WTC11 (cell line): ENCODE measurements at regions not wholly inside any gene's neighbourhood (a gene's known extent, or its start where the extent isn't known, plus 50 kb on each side); places are given as distances from the start of the nearest gene placed in this dataset.

Experiments used
- ATAC-seq: fragments of 200-7000 bp; cut with Tn5 transposase; 2 replicates; pipeline ENCODE4 v1.10.0; 2021; ENCODE audit warnings: mild to moderate bottlenecking, moderate library complexity
- CTCF ChIA-PET: fragments of 300-600 bp; sonication (Branson Sonifier 250); formaldehyde crosslinking; loops from one replicate; lab custom pipeline; 2021; ENCODE audit warnings: antibody characterized with exemption; lab: Charles Lee
- POLR2A ChIA-PET: fragments of 350-600 bp; sonication (Branson Sonifier 250); formaldehyde crosslinking; loops from one replicate; lab custom pipeline; 2021; ENCODE audit warnings: antibody characterized with exemption; lab: Charles Lee
- DNase-seq: peaks from one replicate; pipeline ENCODE4 v3.0.0; 2021; ENCODE audit warnings: low spot score
- H3K27ac Mint-ChIP-seq: 2 replicates; pipeline ENCODE4 v1.8.0; 2021; ENCODE audit warnings: mixed read lengths
- H3K27me3 Mint-ChIP-seq: 2 replicates; pipeline ENCODE4 v1.8.0; 2021; ENCODE audit warnings: low read depth, mild to moderate bottlenecking, moderate library complexity, mixed read lengths
- H3K36me3 Mint-ChIP-seq: 2 replicates; pipeline ENCODE4 v1.8.0; 2021; ENCODE audit warnings: mixed read lengths
- H3K4me1 Mint-ChIP-seq: 2 replicates; pipeline ENCODE4 v1.8.0; 2022; ENCODE audit warnings: mixed read lengths
- H3K4me3 Mint-ChIP-seq: 2 replicates; pipeline ENCODE4 v1.8.0; 2021; ENCODE audit warnings: mild to moderate bottlenecking, moderate library complexity, mixed read lengths
- H3K9me3 Mint-ChIP-seq: 2 replicates; pipeline ENCODE4 v1.8.0; 2021; ENCODE audit warnings: mixed read lengths
- ATF1 ChIP-seq: sonication (generic); formaldehyde crosslinking; IDR thresholded peaks from 2 replicates; pipeline ENCODE4 v1.8.1; 2023; ENCODE audit warnings: mild to moderate bottlenecking, moderate library complexity, missing genetic modification reagents
- ATF3 ChIP-seq: sonication (generic); formaldehyde crosslinking; conservative IDR thresholded peaks from 2 replicates; pipeline ENCODE4 v1.8.1; 2022; ENCODE audit warnings: mild to moderate bottlenecking, missing genetic modification reagents
- FOXJ3 ChIP-seq: sonication (generic); formaldehyde crosslinking; IDR thresholded peaks from 2 replicates; pipeline ENCODE4 v1.9.0; 2021; ENCODE audit warnings: missing genetic modification reagents, mild to moderate bottlenecking, borderline replicate concordance
- GABPB1 ChIP-seq: sonication (generic); formaldehyde crosslinking; IDR thresholded peaks from 2 replicates; pipeline ENCODE4 v1.8.1; 2023; ENCODE audit warnings: mild to moderate bottlenecking, missing genetic modification reagents
- IRF1 ChIP-seq: sonication (generic); formaldehyde crosslinking; IDR thresholded peaks from 2 replicates; pipeline ENCODE4 v1.8.0; 2023; ENCODE audit warnings: missing genetic modification reagents
- KAT7 ChIP-seq: sonication (generic); formaldehyde crosslinking; IDR thresholded peaks from 2 replicates; pipeline ENCODE4 v1.8.1; 2023; ENCODE audit warnings: missing genetic modification reagents, mild to moderate bottlenecking, borderline replicate concordance
- PREB ChIP-seq: sonication (generic); formaldehyde crosslinking; IDR thresholded peaks from 2 replicates; pipeline ENCODE4 v1.8.1; 2022; ENCODE audit warnings: mild to moderate bottlenecking, missing genetic modification reagents, moderate library complexity, borderline replicate concordance
- PRRX2 ChIP-seq: fragments of 250-450 bp; sonication (Bioruptor Pico); IDR thresholded peaks from 2 replicates; pipeline ENCODE4 v1.8.0; 2021; ENCODE audit warnings: mild to moderate bottlenecking
- RELA ChIP-seq: sonication (generic); formaldehyde crosslinking; IDR thresholded peaks from 2 replicates; pipeline ENCODE4 v1.8.1; 2022; ENCODE audit warnings: missing genetic modification reagents, mild to moderate bottlenecking, borderline replicate concordance
- TCF7 ChIP-seq: sonication (generic); formaldehyde crosslinking; IDR thresholded peaks from 2 replicates; pipeline ENCODE4 v1.8.0; 2022; ENCODE audit warnings: mild to moderate bottlenecking, low read depth, missing genetic modification reagents, moderate library complexity
- TEAD1 ChIP-seq: sonication (generic); formaldehyde crosslinking; IDR thresholded peaks from 2 replicates; pipeline ENCODE4 v1.8.0; 2022; ENCODE audit warnings: mild to moderate bottlenecking, missing genetic modification reagents
- USF1 ChIP-seq: sonication (generic); formaldehyde crosslinking; IDR thresholded peaks from 2 replicates; pipeline ENCODE4 v1.8.0; 2022; ENCODE audit warnings: mild to moderate bottlenecking, missing genetic modification reagents
- ZMAT4 ChIP-seq: fragments of 250-450 bp; sonication (Bioruptor Pico); IDR thresholded peaks from 2 replicates; pipeline ENCODE4 v1.9.0; 2021; ENCODE audit warnings: mild to moderate bottlenecking
- ZNF121 ChIP-seq: sonication (generic); formaldehyde crosslinking; IDR thresholded peaks from 2 replicates; pipeline ENCODE4 v1.8.0; 2023; ENCODE audit warnings: missing genetic modification reagents
- ZNF219 ChIP-seq: sonication (generic); formaldehyde crosslinking; IDR thresholded peaks from 2 replicates; pipeline ENCODE4 v1.8.0; 2023; ENCODE audit warnings: missing genetic modification reagents, mild to moderate bottlenecking, borderline replicate concordance
- ZNF263 ChIP-seq: sonication (generic); formaldehyde crosslinking; IDR thresholded peaks from 2 replicates; pipeline ENCODE4 v1.8.1; 2022; ENCODE audit warnings: low read depth, mild to moderate bottlenecking, moderate library complexity, missing genetic modification reagents
- ZNF281 ChIP-seq: sonication (generic); formaldehyde crosslinking; IDR thresholded peaks from 2 replicates; pipeline ENCODE4 v1.8.0; 2023; ENCODE audit warnings: mild to moderate bottlenecking, missing genetic modification reagents
- ZNF317 ChIP-seq: sonication (generic); formaldehyde crosslinking; IDR thresholded peaks from 2 replicates; pipeline ENCODE4 v1.8.1; 2023; ENCODE audit warnings: low read depth, mild to moderate bottlenecking, moderate library complexity, missing genetic modification reagents, borderline replicate concordance
- ZNF425 ChIP-seq: fragments of 250-450 bp; sonication (Bioruptor Pico); conservative IDR thresholded peaks from 2 replicates; pipeline ENCODE4 v1.9.0; 2021; ENCODE audit warnings: mild to moderate bottlenecking
- ZNF532 ChIP-seq: fragments of 250-450 bp; sonication (Bioruptor Pico); IDR thresholded peaks from 2 replicates; pipeline ENCODE4 v1.9.0; 2021; ENCODE audit warnings: mild to moderate bottlenecking, borderline replicate concordance

GRCh38 chr15:37550360-37551024 is 383.9 kb upstream of the TMCO5A start (continued):
- no peak for TF ChIP-seq USF1 (CRISPR knock-in tag)
- no peak for TF ChIP-seq IRF1 (CRISPR knock-in tag)
- no peak for TF ChIP-seq TEAD1 (CRISPR knock-in tag)

- no peaks in the 10 kb centered on the region for H3K9me3 Mint-ChIP-seq
- no peaks in the 10 kb centered on the region for H3K27me3 Mint-ChIP-seq
- ATAC-seq (no peak), DNase-seq (no peak)
- ChIA-PET POLR2A (no interaction called here), CTCF (no interaction called here)
- no peaks in the 10 kb centered on the region for H3K4me1 Mint-ChIP-seq
- H3K4me3 Mint-ChIP-seq: no peak overlapping the region
- no peak overlapping the region for H3K27ac Mint-ChIP-seq
- H3K36me3 Mint-ChIP-seq: no peaks in the 10 kb centered on the region
- TF ChIP-seq ZNF219 (CRISPR knock-in tag) (no peak), PREB (no peak), ZNF425 (CRISPR knock-in tag) (no peak), PRRX2 (CRISPR knock-in tag) (no peak), FOXJ3 (no peak), ATF1 (CRISPR knock-in tag) (no peak), RELA (no peak), ATF3 (CRISPR knock-in tag) (no peak), ZMAT4 (CRISPR knock-in tag) (no peak), KAT7 (CRISPR knock-in tag) (no peak), TCF7 (CRISPR knock-in tag) (no peak), IRF1 (CRISPR knock-in tag) (no peak), ZNF281 (CRISPR knock-in tag) (no peak), ZNF532 (CRISPR knock-in tag) (no peak), ZNF317 (CRISPR knock-in tag) (no peak), ZNF121 (CRISPR knock-in tag) (no peak), ZNF263 (CRISPR knock-in tag) (no peak), GABPB1 (CRISPR knock-in tag) (no peak)
These were observed 362.0 kb upstream of the TMCO5A start for GRCh38 chr15:37572401-37572800.
